Gastroesophageal sphincter (tissue), 3 donors: ENCODE measurements at regions not wholly inside any gene's neighbourhood (a gene's known extent, or its start where the extent isn't known, plus 50 kb on each side); places are given as distances from the start of the nearest gene placed in this dataset.

Source experiments
- CTCF ChIP-seq, 4 experiments: fragments of 200-600 bp in 2 of 4; fragments of 450-650 bp in 2 of 4; sonication (generic) in 1 of 4; IDR thresholded peaks; one replicate each; pipeline ENCODE4 v1.5.1; 2017 to 2019; ENCODE audit warnings: antibody characterized with exemption in 4 of 4, mild to moderate bottlenecking in 2 of 4, moderate library complexity in 2 of 4
- POLR2AphosphoS5 ChIP-seq: sonication (generic); formaldehyde crosslinking; IDR thresholded peaks from one replicate; pipeline ENCODE4 v1.6.1; 2017; ENCODE audit warnings: antibody characterized with exemption

- TF ChIP-seq POLR2AphosphoS5 = no peak
- TF ChIP-seq CTCF (IDR thresholded peaks at IDR 0.05) = no peak
Measured at GRCh38 chr2:144063602-144064001, 456.3 kb downstream of the ZEB2 start.
